ENCODE measurements at regions not wholly inside any gene's neighbourhood (a gene's known extent, or its start where the extent isn't known, plus 50 kb on each side); places are given as distances from the start of the nearest gene placed in this dataset.

- no peak for DNase-seq (ENCODE audit: low read depth, low spot score)
Measured at GRCh38 chr4:153075836-153076518, 128.3 kb upstream of the TRIM2 start.

- no peak for DNase-seq (ENCODE audit: low read depth, low spot score)
Measured at GRCh38 chr4:153076861-153077260, 127.4 kb upstream of the TRIM2 start.

- no peak for DNase-seq (ENCODE audit: low read depth, low spot score)
Measured at GRCh38 chr4:153079857-153080391, 124.3 kb upstream of the TRIM2 start.

GRCh38 chr4:153081006-153081580 lies 123.2 kb upstream of the TRIM2 start:
- no peak for DNase-seq (ENCODE audit: low read depth, low spot score)

GRCh38 chr4:153081693-153082092 lies 122.5 kb upstream of the TRIM2 start:
- no peak for DNase-seq (ENCODE audit: low read depth, low spot score)

GRCh38 chr4:153082322-153083301 lies 121.6 kb upstream of the TRIM2 start:
- no peak for DNase-seq (ENCODE audit: low read depth, low spot score)

GRCh38 chr4:153083447-153083947 lies 120.7 kb upstream of the TRIM2 start:
- DNase-seq (ENCODE audit: low read depth, low spot score) = no peak

- no peak for DNase-seq (ENCODE audit: low read depth, low spot score)
Measured at GRCh38 chr4:153084224-153084979, 119.8 kb upstream of the TRIM2 start.

GRCh38 chr4:153084980-153085630 lies 119.1 kb upstream of the TRIM2 start:
- peak; percentile 76 for DNase-seq (ENCODE audit: low read depth, low spot score)

- DNase-seq (ENCODE audit: low read depth, low spot score) = no peak
Measured at GRCh38 chr4:153087671-153088194, 116.5 kb upstream of the TRIM2 start.

- DNase-seq (ENCODE audit: low read depth, low spot score) = no peak
Measured at GRCh38 chr4:153089742-153090141, 114.5 kb upstream of the TRIM2 start.

- DNase-seq (ENCODE audit: low read depth, low spot score) = no peak
Measured at GRCh38 chr4:153090181-153090580, 114.1 kb upstream of the TRIM2 start.

- no peak for DNase-seq (ENCODE audit: low read depth, low spot score)
Measured at GRCh38 chr4:153090670-153091385, 113.4 kb upstream of the TRIM2 start.

- no peak for DNase-seq (ENCODE audit: low read depth, low spot score)
Measured at GRCh38 chr4:153093396-153093795, 110.8 kb upstream of the TRIM2 start.

GRCh38 chr4:153093802-153094201 lies 110.4 kb upstream of the TRIM2 start:
- no peak for DNase-seq (ENCODE audit: low read depth, low spot score)

GRCh38 chr4:153094435-153094834 lies 109.8 kb upstream of the TRIM2 start:
- DNase-seq (ENCODE audit: low read depth, low spot score) = no peak

GRCh38 chr4:153095448-153096204 lies 108.6 kb upstream of the TRIM2 start:
- no peak for DNase-seq (ENCODE audit: low read depth, low spot score)

GRCh38 chr4:153096344-153096743 lies 107.9 kb upstream of the TRIM2 start:
- DNase-seq (ENCODE audit: low read depth, low spot score) = no peak

- DNase-seq (ENCODE audit: low read depth, low spot score) = no peak
Measured at GRCh38 chr4:153098427-153098826, 105.8 kb upstream of the TRIM2 start.
